Fibroblast of skin of left quadriceps (primary cell): ENCODE measurements at regions not wholly inside any gene's neighbourhood (a gene's known extent, or its start where the extent isn't known, plus 50 kb on each side); places are given as distances from the start of the nearest gene placed in this dataset.
A peak's percentile ranks its signal among the peaks of the same experiment; 100 is the strongest.
"Not testable (repeated sequence)": the region's sequence is repeated elsewhere in the genome, so short reads cannot be mapped to it uniquely, and the experiment has no call there.

Experiments
- DNase-seq, 2 experiments: peaks; one replicate each; pipeline ENCODE4 v3.0.0-alpha.2; 2013; ENCODE audit warnings: low read depth in 2 of 2

- DNase-seq: no peak
Measured at GRCh38 chr4:123600987-123601904, 204.7 kb downstream of the SPRY1 start.

- DNase-seq: no peak
Measured at GRCh38 chr4:123602007-123602406, 205.4 kb downstream of the SPRY1 start.

DNA sequence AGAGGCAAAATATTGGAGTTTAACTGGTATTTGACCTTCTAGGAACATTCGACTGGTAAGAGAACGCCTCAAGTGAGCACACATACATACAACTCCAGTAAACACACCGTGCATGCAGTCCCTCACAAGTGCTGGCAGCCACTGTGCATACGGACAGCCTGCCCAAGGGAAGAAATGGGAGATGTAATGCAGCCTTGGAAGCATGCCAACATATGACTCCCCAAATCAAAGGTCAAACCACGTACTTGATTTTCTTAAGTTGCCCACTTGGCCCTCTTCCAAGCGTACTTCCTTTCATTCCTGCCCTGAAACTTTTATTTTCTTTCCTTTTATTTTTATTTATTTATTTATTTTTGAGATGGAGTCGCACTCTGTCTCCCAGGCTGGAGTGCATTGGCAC, 206.6 kb downstream of the SPRY1 start:
- DNase-seq: no peak

GRCh38 chr4:123605797-123606196, 209.2 kb downstream of the SPRY1 start:
- not testable (repeated sequence) for DNase-seq

DNA sequence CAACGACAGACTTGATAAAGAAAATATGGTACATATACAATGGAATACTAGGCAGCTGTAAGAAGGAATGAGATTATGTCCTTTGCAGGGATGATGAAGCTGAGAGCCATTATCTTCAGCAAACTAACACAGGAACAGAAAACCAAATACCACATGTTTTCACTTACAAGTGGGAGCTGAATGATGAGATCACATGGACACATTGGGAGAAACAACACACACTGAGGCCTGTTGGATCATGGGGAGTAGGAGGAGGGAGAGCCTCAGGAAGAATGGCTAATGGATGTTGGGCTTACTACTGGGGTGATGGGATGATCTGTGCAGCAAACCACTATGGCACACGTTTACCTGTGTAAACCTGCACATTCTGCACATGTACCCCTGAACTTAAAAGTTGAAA, 209.7 kb downstream of the SPRY1 start:
- DNase-seq: no peak

GRCh38 chr4:123606946-123607542, 210.4 kb downstream of the SPRY1 start:
- DNase-seq: no peak

DNA sequence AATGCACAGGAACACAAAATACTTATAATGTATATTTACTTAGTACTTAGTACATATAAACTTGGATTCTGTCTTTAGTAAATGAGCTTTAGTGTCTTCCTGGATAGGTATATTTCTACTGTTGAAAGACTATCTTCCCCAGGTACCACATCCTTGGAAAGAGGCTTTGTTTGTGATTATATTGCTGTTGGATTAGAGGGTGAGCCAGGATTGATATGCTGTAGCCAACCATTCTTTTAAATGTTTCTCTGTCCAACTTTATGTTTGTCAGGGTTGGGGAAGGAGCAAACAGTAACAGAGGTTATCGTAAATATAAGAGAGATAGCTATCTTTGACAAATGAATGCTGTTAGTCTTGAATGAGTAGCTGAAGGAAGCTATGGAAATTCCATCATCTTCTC, 213.2 kb downstream of the SPRY1 start:
- DNase-seq: no peak

DNA sequence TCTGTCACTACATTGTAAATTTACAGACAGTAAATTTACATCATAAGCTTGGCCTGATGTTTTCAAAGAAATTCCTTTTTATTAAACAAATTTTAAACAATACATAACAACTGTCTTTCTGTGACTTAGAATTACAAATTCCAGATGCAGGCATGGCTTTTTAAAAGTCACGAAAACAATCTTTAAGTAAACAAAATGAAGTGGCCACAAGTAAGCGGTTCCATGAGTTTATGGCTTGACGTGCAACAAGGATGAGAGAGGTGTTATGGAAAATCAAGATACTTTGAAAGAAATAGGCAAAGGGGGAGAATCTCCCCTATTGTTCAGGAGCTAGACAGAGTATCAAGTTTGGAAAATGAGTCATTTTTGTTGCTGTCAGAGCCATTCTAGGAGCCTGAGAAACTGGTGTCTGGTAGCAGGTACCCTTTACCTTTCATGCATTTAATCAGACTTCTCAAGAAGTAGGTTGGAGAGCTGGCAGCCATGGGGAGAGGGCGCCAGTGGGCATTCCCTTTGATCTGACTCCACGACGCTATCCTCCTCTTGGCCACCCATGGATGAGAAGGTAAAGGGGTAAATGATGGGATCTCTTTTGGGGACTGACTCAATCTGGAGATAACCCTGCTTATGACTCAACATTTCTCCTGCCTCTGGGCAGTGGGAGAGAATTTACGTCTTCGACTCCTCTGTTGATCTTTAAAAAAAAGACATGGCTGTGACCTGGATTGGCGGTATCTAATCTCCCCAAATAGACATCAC, 217.2 kb downstream of the SPRY1 start:
- DNase-seq: no peak

DNA sequence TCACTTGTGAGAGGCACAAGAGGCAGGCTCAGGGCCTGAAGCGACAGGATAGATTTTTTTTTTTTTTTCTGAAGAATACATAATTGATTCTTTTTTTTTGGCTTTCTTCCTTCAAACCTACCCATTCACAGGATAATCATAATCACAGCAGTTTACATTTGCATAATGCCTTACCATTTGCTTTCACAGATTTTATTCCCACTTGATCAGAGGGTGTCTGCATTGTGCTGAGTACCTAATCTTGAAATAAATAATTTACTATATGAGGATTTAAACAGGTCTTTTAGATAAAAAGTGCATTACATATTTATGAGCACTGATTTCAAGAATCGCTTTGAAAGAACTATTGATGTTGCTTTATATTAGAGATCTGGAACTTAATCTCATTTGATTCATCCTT, 219.3 kb downstream of the SPRY1 start:
- DNase-seq: no peak

DNA sequence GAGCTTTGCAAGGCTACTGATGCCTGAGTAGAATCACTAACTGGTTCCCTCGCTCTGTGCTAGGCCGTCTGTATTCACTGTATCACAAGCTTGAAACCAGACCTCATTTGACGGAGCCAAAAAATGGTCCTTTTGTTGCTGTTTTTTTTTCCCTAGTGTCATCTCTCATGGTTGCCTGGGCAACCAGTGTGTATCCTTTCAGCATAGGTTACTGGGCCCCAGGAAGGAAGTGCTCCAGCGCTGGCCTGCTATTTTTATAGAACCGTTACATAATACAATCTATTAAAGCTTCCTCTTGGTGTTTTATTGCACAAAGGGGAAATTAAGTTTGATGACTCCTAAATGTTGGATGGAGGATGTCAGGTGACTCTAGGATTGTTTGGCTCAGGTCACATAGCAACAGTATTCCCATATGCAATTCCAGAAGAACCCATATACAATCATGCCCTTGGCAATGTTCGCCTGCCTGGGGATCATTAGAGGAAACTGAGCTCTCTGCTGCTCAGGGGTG, 220.4 kb downstream of the SPRY1 start:
- no peak for DNase-seq

GRCh38 chr4:123617791-123618190, 221.2 kb downstream of the SPRY1 start:
- DNase-seq: no peak

GRCh38 chr4:123618606-123619005, 222.0 kb downstream of the SPRY1 start:
- DNase-seq: no peak

DNA sequence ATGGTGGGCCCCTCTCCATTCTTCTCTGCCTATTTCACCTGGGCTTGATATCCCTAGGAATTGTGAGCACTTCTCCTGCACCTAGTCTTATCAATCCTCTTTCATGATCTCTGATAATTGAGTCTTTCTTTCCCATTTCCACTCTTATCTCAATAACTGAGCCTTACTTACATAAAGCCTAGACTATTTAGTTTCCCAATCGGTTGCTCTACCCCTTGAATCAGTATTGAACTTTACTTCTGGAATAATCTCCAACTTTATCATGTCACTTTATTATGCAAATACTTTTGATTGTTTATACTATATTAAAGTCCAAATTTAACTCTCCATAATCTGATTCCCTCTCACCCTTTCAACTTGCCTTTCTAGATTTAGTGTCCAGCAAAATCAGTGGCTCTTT, 222.7 kb downstream of the SPRY1 start:
- no peak for DNase-seq

DNA sequence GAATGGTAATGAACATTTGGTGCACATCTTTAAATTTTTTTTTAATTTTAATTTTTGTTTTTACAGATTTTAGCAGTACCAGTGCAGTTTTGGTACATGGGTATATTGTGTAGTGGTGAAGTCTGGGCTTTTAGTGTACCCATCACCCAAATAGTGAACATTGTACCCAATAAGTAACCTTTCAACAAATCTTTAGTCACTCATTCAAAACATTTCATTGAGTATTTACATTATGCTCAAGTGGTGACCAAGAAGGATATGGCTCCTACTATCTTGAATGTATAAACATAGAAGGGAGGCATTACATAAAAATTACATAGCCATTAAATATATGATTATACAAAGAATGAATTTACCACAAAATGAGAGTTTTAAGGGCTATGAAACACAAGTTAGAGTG, 223.3 kb downstream of the SPRY1 start:
- DNase-seq: no peak

DNA sequence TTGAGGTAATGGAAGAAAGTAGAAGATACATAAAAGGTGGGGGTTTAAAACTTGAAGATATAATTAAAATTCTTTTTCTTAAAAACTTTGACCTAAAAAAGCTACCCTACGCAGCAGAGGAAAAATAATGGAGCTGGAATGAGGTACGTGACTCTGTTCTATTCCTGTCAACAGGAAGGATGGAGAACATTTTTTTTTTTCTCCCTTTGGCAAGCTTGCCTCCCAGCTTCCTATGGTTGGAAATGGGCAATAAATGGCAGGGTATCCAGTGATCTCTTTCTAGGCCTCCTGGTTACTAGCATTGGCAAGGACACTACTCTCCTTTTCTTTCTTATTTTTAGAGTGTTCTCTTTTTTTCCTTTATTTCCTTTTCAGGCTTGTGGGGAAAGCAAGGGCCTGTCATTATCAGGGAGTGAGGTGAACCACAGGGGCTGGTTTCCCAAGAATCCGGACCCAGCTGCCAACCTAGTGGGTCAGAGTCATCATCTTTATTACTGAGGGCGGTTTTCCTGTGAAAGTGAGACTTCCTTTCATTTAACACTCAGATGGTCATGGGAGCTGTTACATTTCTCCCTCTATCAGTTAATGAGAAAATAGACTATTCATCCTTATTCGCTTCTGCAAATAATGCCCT, 224.6 kb downstream of the SPRY1 start:
- DNase-seq: no peak

- no peak for DNase-seq
Measured at GRCh38 chr4:123622572-123622971, 226.0 kb downstream of the SPRY1 start.

- DNase-seq: no peak
Measured at GRCh38 chr4:123623611-123624010, 227.0 kb downstream of the SPRY1 start.

- no peak for DNase-seq
Measured at GRCh38 chr4:123624959-123625358, 228.4 kb downstream of the SPRY1 start.

DNA sequence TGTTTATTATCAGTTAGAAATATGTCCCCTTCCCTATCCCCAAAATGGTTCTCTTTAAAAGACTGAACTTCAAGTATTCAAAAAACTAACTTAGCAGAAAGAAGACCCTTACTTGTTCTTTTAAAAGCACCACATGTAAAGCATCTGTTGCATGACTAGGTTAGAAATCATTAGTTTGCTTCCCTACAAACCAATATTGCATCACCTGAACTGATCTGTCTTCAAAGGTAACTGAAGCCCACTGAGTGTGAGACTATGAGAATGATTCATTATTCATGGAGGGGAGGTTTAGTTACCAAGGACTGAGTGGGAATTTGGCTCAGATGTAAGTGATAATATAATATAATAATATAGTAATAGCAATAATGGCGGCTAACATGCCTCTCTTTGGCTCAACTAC, 231.7 kb downstream of the SPRY1 start:
- DNase-seq: no peak

DNA sequence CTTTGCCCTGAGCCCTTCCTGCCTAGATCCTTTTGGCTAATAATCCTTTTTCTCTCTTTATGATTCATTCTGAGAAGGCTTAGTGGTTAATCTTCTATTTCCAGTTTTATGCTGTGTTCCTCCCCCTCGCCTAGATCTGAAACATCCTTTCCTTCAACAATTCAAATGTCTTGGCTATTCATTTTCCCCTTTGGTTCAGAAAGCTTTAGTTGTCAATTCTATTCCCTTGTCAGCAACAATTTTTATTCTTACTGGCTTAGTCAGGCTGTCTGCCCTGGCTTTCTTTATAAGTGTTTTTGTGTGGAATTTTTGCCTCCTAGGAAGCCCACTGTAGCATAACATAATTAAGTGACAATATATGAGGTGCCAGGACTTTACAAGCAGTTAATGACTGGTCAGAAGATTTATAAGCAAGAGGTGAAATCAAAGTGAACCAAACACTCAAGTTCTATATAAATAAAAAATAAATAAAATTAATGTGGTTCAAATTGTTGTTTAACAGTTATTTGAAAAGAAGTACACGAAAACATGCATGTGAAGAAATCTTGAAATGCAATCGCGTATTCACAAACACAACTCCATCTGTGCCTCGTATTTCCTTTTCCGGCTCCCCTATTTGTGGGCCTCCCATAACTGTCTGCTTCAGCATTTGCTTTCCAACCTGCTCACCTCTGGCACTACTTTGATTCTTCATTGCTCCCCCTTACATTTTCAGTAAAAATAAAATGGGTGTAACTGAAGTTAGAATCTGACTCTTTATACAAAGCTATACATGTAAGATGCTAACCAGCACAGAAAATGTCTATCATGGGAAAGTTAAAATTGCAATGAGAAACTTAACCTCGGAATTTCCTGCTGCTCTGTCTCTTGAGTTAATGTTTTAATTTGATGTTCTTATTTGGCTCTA, 235.4 kb downstream of the SPRY1 start:
- peak; percentile 48 to 53 for DNase-seq

DNA sequence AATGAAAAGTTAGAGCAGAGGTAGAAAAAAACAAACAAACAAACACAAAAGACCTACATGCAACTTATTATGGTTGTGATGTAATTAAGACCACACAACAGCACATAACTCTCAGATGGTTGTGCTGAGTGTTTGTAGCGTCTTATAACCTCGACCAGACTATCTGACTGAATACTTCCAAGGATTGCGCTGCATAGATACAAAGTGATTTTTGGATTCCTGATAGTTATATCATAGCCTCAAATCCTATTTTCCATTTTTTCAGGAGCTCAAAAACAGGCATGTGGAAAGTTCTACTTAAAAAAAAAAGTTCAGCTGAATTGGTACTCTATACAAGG, 236.1 kb downstream of the SPRY1 start:
- peak in 1 of 2 experiments; percentile 13 for DNase-seq
